NCI-H2196 treated with DMSO at 0.1 percent for 48 hours (cell line): ENCODE measurements at regions not wholly inside any gene's neighbourhood (a gene's known extent, or its start where the extent isn't known, plus 50 kb on each side); places are given as distances from the start of the nearest gene placed in this dataset.

ENCODE experiments used
- DNase-seq: peaks from one replicate; lab custom pipeline; 2025; ENCODE audit not compliant: unreplicated experiment; lab: John Stamatoyannopoulos, UW

DNA sequence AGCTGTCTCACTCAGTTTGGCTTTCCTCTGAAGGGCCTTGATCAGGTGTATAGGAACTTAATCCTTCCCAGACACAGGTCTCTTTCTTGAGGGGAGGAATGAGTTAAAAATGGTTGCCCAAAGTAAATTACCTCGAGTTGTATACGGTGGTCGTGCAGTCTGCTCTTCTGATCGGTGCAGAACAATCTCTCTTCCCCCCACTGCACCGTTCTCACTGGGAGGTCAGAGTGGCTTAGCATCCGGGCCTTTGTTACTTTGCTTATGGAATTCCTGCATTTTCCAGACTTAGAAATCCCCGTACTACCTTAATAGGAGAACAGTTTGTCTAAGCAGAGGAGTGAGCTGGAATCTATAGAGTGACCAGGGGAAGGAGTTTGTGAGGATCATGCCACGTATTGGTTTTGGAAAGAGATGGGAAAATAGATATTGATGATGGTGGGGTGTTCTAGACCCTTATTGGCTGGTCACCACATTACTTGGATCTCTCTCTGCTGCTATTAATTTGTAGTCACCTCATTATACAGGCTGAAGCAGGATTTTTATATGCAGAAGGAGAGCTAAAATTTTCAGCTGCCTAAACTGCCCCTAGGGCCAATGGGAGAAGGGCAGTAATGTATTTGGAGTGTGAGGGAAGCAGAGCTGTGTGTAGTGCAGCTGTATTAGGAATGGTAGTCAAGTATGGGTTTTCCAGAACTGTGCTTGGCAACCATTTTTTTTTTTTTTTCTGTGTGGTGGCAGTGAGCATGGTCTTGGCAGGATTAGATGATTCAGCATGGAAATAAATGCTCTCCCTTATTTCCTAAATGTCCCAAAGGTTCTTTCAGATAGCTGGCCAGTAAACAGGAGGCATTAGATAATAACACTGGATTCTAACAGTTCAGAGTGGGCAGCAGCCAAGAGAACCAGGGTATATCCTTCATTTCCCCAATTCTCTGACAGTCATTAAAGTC, 81.5 kb downstream of the NDUFS5 start:
- no peak for DNase-seq

DNA sequence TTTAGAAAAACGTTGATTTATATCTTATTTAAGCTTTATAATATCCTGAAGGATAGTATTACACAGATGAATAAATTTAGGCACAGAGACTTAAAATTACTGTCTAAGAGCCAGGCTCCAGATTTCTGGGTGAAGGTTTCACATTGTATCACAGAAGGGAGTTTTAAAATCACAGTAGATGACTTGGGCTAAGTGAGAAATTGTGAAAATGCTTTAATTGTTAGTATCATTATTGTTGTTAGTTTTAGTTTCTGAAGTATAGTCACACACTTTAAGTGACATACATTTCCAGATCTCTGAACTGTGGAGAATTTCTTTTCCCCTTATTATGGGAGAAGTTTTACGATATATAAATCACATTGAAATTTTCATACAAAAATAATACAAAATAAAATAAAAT, 83.5 kb downstream of the NDUFS5 start:
- no peak for DNase-seq

GRCh38 chr1:39110325-39110851, 84.2 kb downstream of the NDUFS5 start:
- no peak for DNase-seq

DNA sequence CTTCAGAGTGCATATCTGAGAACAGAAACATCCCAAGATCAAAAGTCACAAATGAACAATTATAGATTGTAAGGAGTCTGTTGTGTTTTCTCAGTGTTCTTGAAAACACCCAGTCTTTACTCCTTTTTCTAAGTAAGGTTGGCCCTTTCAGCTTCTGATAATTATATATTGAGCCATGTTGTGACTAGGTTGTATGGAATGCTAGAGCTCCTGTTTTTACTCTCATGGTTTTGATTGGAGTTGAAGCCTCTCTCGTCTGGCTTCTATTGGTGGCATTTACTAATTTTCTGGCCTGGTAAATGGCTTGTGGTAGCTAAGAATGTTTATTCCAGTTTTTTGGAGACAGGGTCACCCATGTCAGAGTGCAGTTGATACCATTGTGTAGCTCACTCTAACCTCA, 84.7 kb downstream of the NDUFS5 start:
- DNase-seq: no peak

DNA sequence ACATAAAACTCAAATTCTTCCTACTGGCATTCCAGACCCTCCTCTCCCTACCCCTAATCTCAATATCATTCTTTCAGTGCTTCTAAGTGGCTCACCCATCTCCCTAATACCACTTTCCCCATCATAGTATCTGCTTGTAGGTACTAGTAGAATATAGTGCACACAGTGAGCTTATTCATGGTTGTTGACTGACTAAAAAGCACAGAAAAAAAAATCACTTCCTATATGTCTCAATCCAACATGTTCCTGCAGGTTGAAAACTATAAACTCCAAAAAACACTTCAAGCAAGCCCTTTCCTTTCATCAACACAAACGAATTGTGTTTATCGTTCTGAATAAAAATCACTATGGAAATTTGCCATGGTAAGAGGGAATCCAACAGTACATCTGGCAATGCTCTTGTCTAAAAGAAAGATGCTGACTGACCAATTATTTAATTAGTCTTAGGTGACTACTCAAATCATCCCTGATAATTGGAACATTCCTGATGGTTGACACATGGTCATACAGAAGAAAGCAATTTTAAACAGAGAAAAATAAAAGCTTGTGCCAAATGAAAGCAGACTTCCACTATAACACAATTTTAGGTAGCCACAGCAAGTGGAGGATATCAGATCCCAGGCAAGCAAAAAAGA, 87.1 kb downstream of the NDUFS5 start:
- DNase-seq: no peak

- DNase-seq: no peak
Measured at GRCh38 chr1:39115271-39116110, 89.0 kb upstream of the MACF1 start.

DNA sequence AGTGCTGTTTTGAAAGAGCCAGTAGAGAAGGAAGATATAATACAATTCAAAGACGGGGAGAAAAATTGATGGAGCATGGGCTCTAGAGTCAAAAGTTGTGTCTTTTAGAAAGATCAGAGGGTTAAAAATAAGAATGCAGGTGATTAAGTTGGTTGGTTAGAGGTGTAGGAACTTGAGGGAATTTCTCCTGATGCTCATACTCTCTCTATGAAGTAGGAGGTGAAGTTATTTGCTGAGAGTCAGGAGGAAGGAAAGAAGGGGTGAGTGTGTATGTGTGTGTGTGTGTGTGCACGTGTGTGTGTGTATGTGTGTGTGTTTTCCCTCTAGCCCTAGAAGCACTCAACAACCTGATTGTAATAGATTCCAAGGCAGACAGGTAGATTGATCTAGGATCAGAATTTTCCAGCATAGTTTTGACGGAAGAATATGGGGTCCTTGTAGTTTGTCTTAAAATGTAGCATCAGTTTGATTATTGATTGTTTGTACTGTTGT, 88.3 kb upstream of the MACF1 start:
- no peak for DNase-seq

GRCh38 chr1:39116860-39117728, 87.4 kb upstream of the MACF1 start:
- peak; percentile 46 for DNase-seq

GRCh38 chr1:39117899-39118450, 86.5 kb upstream of the MACF1 start:
- DNase-seq: peak; percentile 19

- DNase-seq: no peak
Measured at GRCh38 chr1:39122056-39122455, 82.4 kb upstream of the MACF1 start.

DNA sequence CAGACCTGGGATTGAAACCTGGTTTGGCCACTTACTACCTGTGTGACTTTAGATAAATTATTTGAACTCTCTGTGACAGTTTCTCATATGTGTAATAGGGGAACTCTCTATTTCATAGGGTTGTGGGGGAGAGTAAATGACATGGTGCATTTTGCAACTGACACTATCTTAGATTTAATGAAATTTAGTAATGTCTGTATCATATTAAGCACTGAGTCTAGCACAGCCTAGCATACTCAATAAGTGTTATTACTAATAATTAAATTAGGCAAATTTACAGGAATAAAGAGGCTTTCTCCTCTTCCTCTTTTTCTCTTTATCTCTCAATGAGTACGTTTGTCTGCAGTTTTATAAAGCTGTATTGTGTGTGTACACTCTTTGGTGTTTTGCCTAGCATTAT, 80.2 kb upstream of the MACF1 start:
- no peak for DNase-seq

DNA sequence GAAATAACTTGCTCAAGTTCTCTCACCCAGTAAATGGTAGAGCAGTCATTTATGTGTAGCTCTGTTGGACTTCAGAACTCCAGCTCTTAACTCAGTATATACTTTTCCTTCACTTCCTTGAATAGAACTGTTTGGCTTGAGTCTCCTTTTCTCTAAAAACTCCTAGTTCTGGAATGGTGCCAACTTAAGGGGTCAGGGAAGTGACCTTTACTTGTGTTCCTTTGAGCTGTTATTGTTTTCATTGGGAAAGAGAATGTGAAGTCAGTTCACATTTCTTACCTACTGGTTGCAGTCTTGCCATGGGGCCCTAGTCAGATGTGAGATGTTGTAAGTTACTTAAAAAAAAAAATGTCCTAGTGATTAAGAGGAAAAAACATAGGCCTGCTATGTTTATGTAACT, 77.0 kb upstream of the MACF1 start:
- DNase-seq: no peak

- no peak for DNase-seq
Measured at GRCh38 chr1:39128126-39128525, 76.4 kb upstream of the MACF1 start.

- peak; percentile 77 for DNase-seq
Measured at GRCh38 chr1:39128959-39129358, 75.5 kb upstream of the MACF1 start.

DNA sequence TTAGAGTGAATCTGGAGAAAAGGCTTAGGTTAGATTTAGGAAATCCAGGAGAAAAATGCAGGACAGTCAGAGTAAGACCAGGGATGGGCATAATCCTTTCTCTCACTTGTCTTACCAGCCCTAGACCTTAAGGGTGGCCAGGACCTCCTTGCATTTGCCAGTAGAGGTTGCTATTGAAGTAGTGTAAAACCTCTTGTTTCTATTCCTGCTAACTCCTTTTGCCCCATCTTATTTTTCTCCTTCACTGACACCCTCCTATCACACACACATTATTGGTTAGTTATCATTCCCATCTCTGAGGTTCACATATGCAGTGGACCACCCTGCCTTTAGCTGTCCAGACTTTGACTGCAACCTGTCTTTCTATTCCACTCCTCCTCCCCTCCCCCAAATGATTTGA, 75.0 kb upstream of the MACF1 start:
- no peak for DNase-seq

GRCh38 chr1:39130325-39130724, 74.2 kb upstream of the MACF1 start:
- no peak for DNase-seq

GRCh38 chr1:39131940-39132339, 72.6 kb upstream of the MACF1 start:
- DNase-seq: no peak

DNA sequence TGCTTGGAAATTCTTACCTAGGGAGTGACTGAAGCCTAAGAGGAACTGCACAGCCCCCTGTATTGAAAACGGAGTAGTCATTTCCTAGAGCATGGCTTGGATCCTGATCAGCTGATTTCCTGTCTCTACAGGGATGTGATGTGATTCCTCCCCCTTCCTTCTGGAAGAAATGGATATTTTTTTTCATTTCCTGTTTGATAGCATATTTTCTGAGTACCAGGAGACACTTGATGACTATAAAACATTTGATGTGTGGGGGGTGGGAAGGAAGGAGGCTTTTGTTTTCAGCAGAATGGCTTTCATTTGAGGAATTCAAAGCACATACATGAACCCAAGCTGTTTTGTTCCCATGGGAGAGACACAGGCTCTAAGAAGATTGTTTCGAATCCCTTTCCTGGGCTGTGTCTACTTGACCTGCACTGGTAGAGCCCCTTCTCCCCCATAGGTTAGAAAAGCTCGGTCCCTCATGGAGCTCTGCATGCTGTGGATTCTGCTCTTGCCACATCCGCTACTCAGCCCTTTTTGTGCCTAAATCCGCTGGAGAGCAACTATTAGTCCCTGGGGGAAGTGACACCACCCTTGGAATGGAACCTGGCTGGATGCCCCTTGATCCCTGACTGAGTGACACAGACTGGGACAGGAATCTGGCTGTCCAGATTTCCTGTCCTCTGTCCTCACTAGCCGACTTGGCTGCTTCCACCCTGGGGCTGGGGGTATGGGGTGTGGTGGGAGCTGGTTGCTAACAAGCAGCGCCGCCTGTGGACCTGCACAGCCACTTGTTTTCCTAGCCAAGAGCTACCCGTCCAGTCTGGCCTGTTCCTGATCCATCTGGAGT, 71.8 kb upstream of the MACF1 start:
- DNase-seq: peak; percentile 54

GRCh38 chr1:39133340-39133684, 71.2 kb upstream of the MACF1 start:
- DNase-seq: no peak
